ENCODE measurements at regions not wholly inside any gene's neighbourhood (a gene's known extent, or its start where the extent isn't known, plus 50 kb on each side); places are given as distances from the start of the nearest gene placed in this dataset.

GRCh38 chr10:61166489-61166888, 222.5 kb upstream of the RHOBTB1 start:
- no peak for DNase-seq (ENCODE audit: low spot score)
- no CpG with 5 or more reads among the region's 1 CpG for WGBS, 2 donors (ENCODE audit: extremely low coverage in 2 of 2, insufficient read length in 2 of 2, insufficient replicate concordance in 1 of 2)
- H3K27me3 ChIP-seq (ENCODE audit: control insufficient read depth in 3 of 3, insufficient read depth in 3 of 3, low read depth in 1 of 3, low read length in 3 of 3) = no peaks in the 10 kb centered on the region
- no peak overlapping the region for H3K14ac ChIP-seq (ENCODE audit: low read length)
- H3K4me3 ChIP-seq (ENCODE audit: low read length in 2 of 2) = no peak overlapping the region
- no peak overlapping the region for H2BK12ac ChIP-seq (ENCODE audit: low read length)
- no peak overlapping the region for H3K23ac ChIP-seq (ENCODE audit: low read depth, low read length, poor library complexity)
- H3K18ac ChIP-seq (ENCODE audit: low read length) = no peak overlapping the region
- H3K79me1 ChIP-seq (ENCODE audit: low read depth, low read length) = no peaks in the 10 kb centered on the region
- H2BK5ac ChIP-seq (ENCODE audit: low read length) = no peak overlapping the region
- H2AFZ ChIP-seq (ENCODE audit: low read length) = no peak overlapping the region
- no peak overlapping the region for H2BK120ac ChIP-seq (ENCODE audit: low read depth, low read length)
- H3K4ac ChIP-seq (ENCODE audit: low read length) = no peak overlapping the region
- H4K8ac ChIP-seq (ENCODE audit: low read depth, low read length) = no peak overlapping the region
- H3K9me3 ChIP-seq (replicated peaks in 1 of 2; ENCODE audit: control insufficient read depth in 2 of 2, insufficient read depth in 1 of 2, low read depth in 1 of 2, low read length in 2 of 2) = no peaks in the 10 kb centered on the region
- H4K91ac ChIP-seq (ENCODE audit: low read depth, low read length, poor library complexity) = no peak overlapping the region
- H3K4me2 ChIP-seq (ENCODE audit: insufficient read depth, low read length, poor library complexity, severe bottlenecking) = no peak overlapping the region
- H3K4me1 ChIP-seq (ENCODE audit: control insufficient read depth in 2 of 2, insufficient read depth in 1 of 2, low read depth in 1 of 2, low read length in 2 of 2) = no peaks in the 10 kb centered on the region
- H3K9ac ChIP-seq (ENCODE audit: low read depth, low read length, poor library complexity) = no peak overlapping the region
- H2AK5ac ChIP-seq (ENCODE audit: low read depth, low read length) = no peak overlapping the region
- H3K36me3 ChIP-seq (replicated peaks in 1 of 2; ENCODE audit: control insufficient read depth in 2 of 2, insufficient read depth in 2 of 2, low read length in 2 of 2) = no peaks in the 10 kb centered on the region
- no peak overlapping the region for H3K27ac ChIP-seq (replicated peaks; ENCODE audit: low read length)
- no peak overlapping the region for H2BK15ac ChIP-seq (ENCODE audit: low read length)

GRCh38 chr10:61166065-61166464, 222.1 kb upstream of the RHOBTB1 start:
- Histone ChIP-seq H2BK120ac (ENCODE audit: low read depth, low read length) (no peak overlapping the region), H2AFZ (ENCODE audit: low read length) (no peak overlapping the region)

GRCh38 chr10:61164458-61165160, 220.6 kb upstream of the RHOBTB1 start:
- Histone ChIP-seq H3K27me3 (ENCODE audit: control insufficient read depth in 3 of 3, insufficient read depth in 3 of 3, low read depth in 1 of 3, low read length in 3 of 3) (no peaks in the 10 kb centered on the region), H3K18ac (ENCODE audit: low read length) (no peak overlapping the region), H3K9me3 (replicated peaks in 1 of 2; ENCODE audit: control insufficient read depth in 2 of 2, insufficient read depth in 1 of 2, low read depth in 1 of 2, low read length in 2 of 2) (no peaks in the 10 kb centered on the region), H3K4me2 (ENCODE audit: insufficient read depth, low read length, poor library complexity, severe bottlenecking) (no peak overlapping the region), H3K23ac (ENCODE audit: low read depth, low read length, poor library complexity) (no peak overlapping the region), H3K4me1 (ENCODE audit: control insufficient read depth in 2 of 2, insufficient read depth in 1 of 2, low read depth in 1 of 2, low read length in 2 of 2) (no peaks in the 10 kb centered on the region), H3K14ac (ENCODE audit: low read length) (no peak overlapping the region), H2AK5ac (ENCODE audit: low read depth, low read length) (no peak overlapping the region), H3K79me1 (ENCODE audit: low read depth, low read length) (no peaks in the 10 kb centered on the region), H3K27ac (replicated peaks; ENCODE audit: low read length) (no peak overlapping the region), H3K4ac (ENCODE audit: low read length) (no peak overlapping the region), H4K91ac (ENCODE audit: low read depth, low read length, poor library complexity) (no peak overlapping the region), H3K36me3 (replicated peaks in 1 of 2; ENCODE audit: control insufficient read depth in 2 of 2, insufficient read depth in 2 of 2, low read length in 2 of 2) (no peaks in the 10 kb centered on the region), H2BK5ac (ENCODE audit: low read length) (no peak overlapping the region), H2AFZ (ENCODE audit: low read length) (no peak overlapping the region), H2BK12ac (ENCODE audit: low read length) (no peak overlapping the region), H2BK120ac (ENCODE audit: low read depth, low read length) (no peak overlapping the region), H2BK15ac (ENCODE audit: low read length) (no peak overlapping the region), H3K4me3 (ENCODE audit: low read length in 2 of 2) (no peak overlapping the region), H3K9ac (ENCODE audit: low read depth, low read length, poor library complexity) (no peak overlapping the region), H4K8ac (ENCODE audit: low read depth, low read length) (no peak overlapping the region)
- DNase-seq (ENCODE audit: low spot score) = no peak
- no CpG with 5 or more reads among the region's 6 CpGs for WGBS, 2 donors (ENCODE audit: extremely low coverage in 2 of 2, insufficient read length in 2 of 2, insufficient replicate concordance in 1 of 2)

More at GRCh38 chr10:61166065-61166464, 222.1 kb upstream of the RHOBTB1 start:
- Histone ChIP-seq H3K4ac (ENCODE audit: low read length) (no peak overlapping the region), H3K9me3 (replicated peaks in 1 of 2; ENCODE audit: control insufficient read depth in 2 of 2, insufficient read depth in 1 of 2, low read depth in 1 of 2, low read length in 2 of 2) (no peaks in the 10 kb centered on the region), H3K18ac (ENCODE audit: low read length) (no peak overlapping the region), H3K27me3 (ENCODE audit: control insufficient read depth in 3 of 3, insufficient read depth in 3 of 3, low read depth in 1 of 3, low read length in 3 of 3) (no peaks in the 10 kb centered on the region), H3K23ac (ENCODE audit: low read depth, low read length, poor library complexity) (no peak overlapping the region), H2AK5ac (ENCODE audit: low read depth, low read length) (no peak overlapping the region), H3K9ac (ENCODE audit: low read depth, low read length, poor library complexity) (no peak overlapping the region), H3K4me1 (ENCODE audit: control insufficient read depth in 2 of 2, insufficient read depth in 1 of 2, low read depth in 1 of 2, low read length in 2 of 2) (no peaks in the 10 kb centered on the region), H2BK15ac (ENCODE audit: low read length) (no peak overlapping the region), H2BK12ac (ENCODE audit: low read length) (no peak overlapping the region), H3K79me1 (ENCODE audit: low read depth, low read length) (no peaks in the 10 kb centered on the region), H3K4me3 (ENCODE audit: low read length in 2 of 2) (no peak overlapping the region), H3K14ac (ENCODE audit: low read length) (no peak overlapping the region), H4K91ac (ENCODE audit: low read depth, low read length, poor library complexity) (no peak overlapping the region), H3K4me2 (ENCODE audit: insufficient read depth, low read length, poor library complexity, severe bottlenecking) (no peak overlapping the region), H2BK5ac (ENCODE audit: low read length) (no peak overlapping the region), H3K36me3 (replicated peaks in 1 of 2; ENCODE audit: control insufficient read depth in 2 of 2, insufficient read depth in 2 of 2, low read length in 2 of 2) (no peaks in the 10 kb centered on the region), H4K8ac (ENCODE audit: low read depth, low read length) (no peak overlapping the region), H3K27ac (replicated peaks; ENCODE audit: low read length) (no peak overlapping the region)
- DNase-seq (ENCODE audit: low spot score) = no peak

GRCh38 chr10:61163403-61163802, 219.4 kb upstream of the RHOBTB1 start:
- Histone ChIP-seq H3K27me3 (ENCODE audit: control insufficient read depth in 3 of 3, insufficient read depth in 3 of 3, low read depth in 1 of 3, low read length in 3 of 3) (no peaks in the 10 kb centered on the region), H3K9ac (ENCODE audit: low read depth, low read length, poor library complexity) (no peak overlapping the region), H3K4me2 (ENCODE audit: insufficient read depth, low read length, poor library complexity, severe bottlenecking) (no peak overlapping the region), H3K27ac (replicated peaks; ENCODE audit: low read length) (no peak overlapping the region), H3K4me3 (ENCODE audit: low read length in 2 of 2) (no peak overlapping the region), H3K79me1 (ENCODE audit: low read depth, low read length) (no peaks in the 10 kb centered on the region), H4K91ac (ENCODE audit: low read depth, low read length, poor library complexity) (no peak overlapping the region), H3K23ac (ENCODE audit: low read depth, low read length, poor library complexity) (no peak overlapping the region), H2BK15ac (ENCODE audit: low read length) (no peak overlapping the region), H3K4me1 (ENCODE audit: control insufficient read depth in 2 of 2, insufficient read depth in 1 of 2, low read depth in 1 of 2, low read length in 2 of 2) (no peaks in the 10 kb centered on the region), H3K4ac (ENCODE audit: low read length) (no peak overlapping the region), H3K14ac (ENCODE audit: low read length) (no peak overlapping the region), H3K18ac (ENCODE audit: low read length) (no peak overlapping the region), H2BK12ac (ENCODE audit: low read length) (no peak overlapping the region), H3K36me3 (replicated peaks in 1 of 2; ENCODE audit: control insufficient read depth in 2 of 2, insufficient read depth in 2 of 2, low read length in 2 of 2) (no peaks in the 10 kb centered on the region), H3K9me3 (replicated peaks in 1 of 2; ENCODE audit: control insufficient read depth in 2 of 2, insufficient read depth in 1 of 2, low read depth in 1 of 2, low read length in 2 of 2) (no peaks in the 10 kb centered on the region), H2AFZ (ENCODE audit: low read length) (no peak overlapping the region), H2AK5ac (ENCODE audit: low read depth, low read length) (no peak overlapping the region), H2BK5ac (ENCODE audit: low read length) (no peak overlapping the region), H2BK120ac (ENCODE audit: low read depth, low read length) (no peak overlapping the region), H4K8ac (ENCODE audit: low read depth, low read length) (no peak overlapping the region)
- no CpG with 5 or more reads among the region's 7 CpGs for WGBS, 2 donors (ENCODE audit: extremely low coverage in 2 of 2, insufficient read length in 2 of 2, insufficient replicate concordance in 1 of 2)
- no peak for DNase-seq (ENCODE audit: low spot score)
